Left hindlimb (tissue), 1 donor: ENCODE measurements at regions not wholly inside any gene's neighbourhood (a gene's known extent, or its start where the extent isn't known, plus 50 kb on each side); places are given as distances from the start of the nearest gene placed in this dataset.

Source experiments
- DNase-seq: peaks from one replicate; pipeline ENCODE4 v3.0.0-alpha.2; 2018

GRCh38 chrX:40449956-40450706 lies 130.6 kb upstream of the ATP6AP2 start:
- DNase-seq, result no peak

- no peak for DNase-seq
Observed at GRCh38 chrX:40449396-40449795, 131.4 kb upstream of the ATP6AP2 start.

- no peak for DNase-seq
Observed at GRCh38 chrX:40448793-40449192, 132.0 kb upstream of the ATP6AP2 start.

GRCh38 chrX:40446921-40447320 lies 133.8 kb upstream of the ATP6AP2 start:
- peak; percentile 41 for DNase-seq

GRCh38 chrX:40445691-40446090 lies 135.1 kb upstream of the ATP6AP2 start:
- DNase-seq, result no peak

GRCh38 chrX:40444798-40445496 lies 135.8 kb upstream of the ATP6AP2 start:
- DNase-seq, result no peak

- DNase-seq, result no peak
Observed at GRCh38 chrX:40444133-40444532, 136.6 kb upstream of the ATP6AP2 start.

- no peak for DNase-seq
Observed at GRCh38 chrX:40440866-40441265, 139.9 kb upstream of the ATP6AP2 start.

GRCh38 chrX:40439625-40440532 lies 140.9 kb upstream of the ATP6AP2 start:
- DNase-seq, result no peak

- DNase-seq, result no peak
Observed at GRCh38 chrX:40437348-40437747, 143.4 kb upstream of the ATP6AP2 start.

GRCh38 chrX:40434947-40435346 lies 145.8 kb upstream of the ATP6AP2 start:
- DNase-seq, result peak; percentile 47

GRCh38 chrX:40434443-40434842 lies 146.3 kb upstream of the ATP6AP2 start:
- no peak for DNase-seq

- DNase-seq, result no peak
Observed at GRCh38 chrX:40433160-40433559, 147.6 kb upstream of the ATP6AP2 start.

- no peak for DNase-seq
Observed at GRCh38 chrX:40424259-40424658, 156.5 kb upstream of the ATP6AP2 start.

- no peak for DNase-seq
Observed at GRCh38 chrX:40423299-40423698, 157.5 kb upstream of the ATP6AP2 start.

- DNase-seq, result no peak
Observed at GRCh38 chrX:40422021-40422420, 158.7 kb upstream of the ATP6AP2 start.

- no peak for DNase-seq
Observed at GRCh38 chrX:40420899-40421729, 159.7 kb upstream of the ATP6AP2 start.

- no peak for DNase-seq
Observed at GRCh38 chrX:40418813-40419195, 162.0 kb upstream of the ATP6AP2 start.

GRCh38 chrX:40418146-40418812 lies 162.5 kb upstream of the ATP6AP2 start:
- peak; percentile 48 for DNase-seq

- DNase-seq, result no peak
Observed at GRCh38 chrX:40415675-40416074, 165.1 kb upstream of the ATP6AP2 start.

- DNase-seq, result no peak
Observed at GRCh38 chrX:40414335-40414734, 166.4 kb upstream of the ATP6AP2 start.
